NCI-H187 (cell line): ENCODE measurements at regions not wholly inside any gene's neighbourhood (a gene's known extent, or its start where the extent isn't known, plus 50 kb on each side); places are given as distances from the start of the nearest gene placed in this dataset.
"Not testable (repeated sequence)": the region's sequence is repeated elsewhere in the genome, so short reads cannot be mapped to it uniquely, and the experiment has no call there.

ENCODE experiments used
- DNase-seq, 2 experiments: peaks; one replicate each; lab custom pipeline; 2025; lab: John Stamatoyannopoulos, UW

DNA sequence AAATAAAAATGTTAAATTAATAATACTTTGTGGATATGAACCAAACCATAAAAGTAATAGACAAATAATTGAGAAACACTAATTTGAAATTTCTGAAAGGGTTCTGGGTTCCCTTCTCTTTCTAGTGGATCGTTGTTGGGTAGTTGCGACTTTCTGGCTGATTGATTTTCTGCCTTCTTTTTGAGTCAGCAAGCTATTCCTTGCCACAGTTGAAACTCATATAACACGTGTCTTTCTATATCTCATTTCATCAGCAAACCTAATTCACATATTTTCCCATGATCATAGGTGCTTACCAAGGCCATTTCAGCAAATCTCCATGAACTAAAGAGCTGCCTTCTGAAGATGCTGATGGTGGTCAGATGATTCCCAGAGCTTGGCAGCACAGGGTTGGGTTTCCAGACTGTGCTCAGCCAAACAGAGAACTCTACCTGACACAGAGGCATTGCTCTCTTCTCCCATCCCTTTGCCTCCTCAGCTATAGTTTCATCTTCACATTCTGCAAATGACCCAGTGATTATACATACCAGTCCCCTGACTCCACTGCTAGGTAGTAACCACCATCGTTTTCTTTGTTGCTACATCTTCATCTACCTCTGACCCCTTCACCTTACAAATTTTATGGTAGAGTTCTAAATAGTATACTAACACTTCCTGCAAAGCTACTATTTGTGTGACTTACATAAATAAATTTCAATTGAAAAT lies 383.9 kb upstream of the DPH6 start:
- DNase-seq = no peak

DNA sequence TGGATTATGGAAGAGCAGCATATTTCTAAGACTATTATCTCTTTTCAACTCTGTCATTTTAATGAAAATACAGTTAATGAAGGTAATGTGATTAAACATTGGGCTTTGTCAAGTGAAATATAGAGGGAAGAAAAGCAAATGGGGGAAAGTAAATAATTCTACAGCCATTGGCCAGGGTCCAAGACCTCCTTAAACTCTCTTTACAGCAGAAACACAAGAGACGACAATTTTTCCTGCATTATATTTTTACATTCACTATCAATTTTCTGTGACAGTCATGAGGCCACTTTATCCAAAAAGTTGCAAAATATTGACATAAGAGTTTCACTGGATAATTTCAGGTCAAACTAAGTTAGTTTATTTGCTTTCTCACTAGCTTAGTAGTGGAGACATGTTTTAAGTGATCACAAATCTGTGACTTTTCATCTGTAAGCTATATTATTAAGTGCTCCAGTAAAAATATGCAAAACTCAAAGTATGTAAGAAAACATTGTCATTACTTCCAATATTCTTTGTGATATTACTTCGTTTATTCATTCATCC lies 385.9 kb upstream of the DPH6 start:
- no peak for DNase-seq

DNA sequence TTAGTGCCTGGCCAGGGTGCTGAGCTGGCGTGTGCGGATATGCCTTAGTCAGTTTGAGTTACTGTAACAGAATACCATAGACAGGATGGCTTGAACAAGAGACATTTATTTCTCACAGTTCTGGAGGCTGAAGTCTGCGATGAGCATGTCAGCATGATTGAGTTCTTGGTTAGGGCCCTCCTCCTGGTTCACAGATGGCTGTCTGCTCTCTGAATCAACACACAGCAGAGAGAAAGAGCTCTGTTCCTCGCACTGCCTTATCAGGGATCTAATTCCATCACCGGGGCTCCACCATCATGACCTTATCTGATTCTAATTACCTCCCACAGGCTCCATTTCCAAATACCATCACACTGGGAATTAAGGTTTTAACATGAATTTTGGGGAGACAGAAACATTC lies 386.6 kb upstream of the DPH6 start:
- DNase-seq = no peak

DNA sequence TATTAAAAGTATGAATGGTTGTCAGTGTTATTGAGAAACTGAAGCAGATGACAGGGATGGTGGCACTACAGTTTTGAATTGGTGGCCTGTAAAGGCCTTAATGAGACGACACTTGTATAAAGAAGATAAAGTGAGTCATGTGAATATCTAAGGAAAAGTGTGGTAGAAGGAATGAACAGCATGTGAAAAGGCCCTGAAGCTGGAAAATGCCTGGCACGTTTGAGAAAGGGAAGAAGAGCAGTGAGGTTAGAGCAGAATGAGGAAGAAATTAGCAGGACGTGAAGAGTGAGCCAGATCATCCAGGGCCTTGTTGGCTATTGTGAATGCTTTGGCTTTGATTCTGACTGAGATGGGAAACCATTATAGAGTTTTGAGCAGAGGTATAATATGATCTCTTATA lies 387.6 kb upstream of the DPH6 start:
- no peak for DNase-seq

DNA sequence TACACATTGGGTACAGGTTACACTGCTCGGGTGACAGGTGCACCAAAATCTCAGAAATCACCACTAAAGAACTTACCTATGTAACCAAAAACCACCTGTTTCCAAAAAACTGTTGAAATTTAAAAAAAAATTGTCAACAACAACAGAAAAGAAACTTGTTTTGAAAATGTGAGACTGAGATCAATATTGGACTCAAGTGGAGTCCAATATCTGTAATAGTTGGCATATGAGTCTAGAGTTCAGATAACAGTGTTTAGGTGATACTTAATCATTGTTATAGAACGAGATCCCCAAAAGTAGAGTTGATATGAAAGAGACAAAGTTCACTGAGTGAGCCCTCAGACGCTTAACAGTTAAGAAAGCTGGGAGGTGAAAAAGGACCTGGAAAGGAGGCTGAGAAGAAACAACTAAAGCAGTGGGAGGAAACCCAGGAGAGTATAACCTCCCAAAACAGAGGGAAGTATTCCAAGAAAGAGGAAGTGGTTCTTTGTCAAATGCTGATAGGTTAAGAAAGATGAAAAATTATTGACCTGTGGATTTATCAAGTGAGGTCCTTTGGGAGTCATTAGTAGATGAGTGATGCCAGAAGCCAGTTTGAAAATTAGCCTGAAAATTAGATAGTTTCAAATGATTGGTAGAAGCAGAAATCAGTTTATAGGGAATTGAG lies 388.6 kb upstream of the DPH6 start:
- DNase-seq = no peak

DNA sequence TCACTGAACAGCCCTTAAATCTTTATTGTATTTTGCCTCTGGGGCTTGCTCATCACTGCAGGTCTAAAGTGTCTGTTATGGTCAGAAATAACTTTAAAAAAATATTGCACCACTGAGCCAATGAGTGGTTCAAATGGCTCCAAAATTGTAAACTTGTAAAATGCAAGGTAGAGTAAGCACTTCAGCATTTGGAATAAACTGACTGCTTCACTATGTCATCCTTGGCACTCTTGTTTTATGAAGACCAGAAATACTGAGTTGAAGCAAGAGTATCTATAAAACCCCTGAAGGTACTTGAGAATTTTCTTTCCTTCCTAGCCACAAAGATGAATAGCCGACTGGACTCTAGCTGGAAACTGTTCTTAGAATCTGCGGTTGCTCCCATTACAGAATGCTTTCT lies 390.3 kb upstream of the DPH6 start:
- no peak for DNase-seq

DNA sequence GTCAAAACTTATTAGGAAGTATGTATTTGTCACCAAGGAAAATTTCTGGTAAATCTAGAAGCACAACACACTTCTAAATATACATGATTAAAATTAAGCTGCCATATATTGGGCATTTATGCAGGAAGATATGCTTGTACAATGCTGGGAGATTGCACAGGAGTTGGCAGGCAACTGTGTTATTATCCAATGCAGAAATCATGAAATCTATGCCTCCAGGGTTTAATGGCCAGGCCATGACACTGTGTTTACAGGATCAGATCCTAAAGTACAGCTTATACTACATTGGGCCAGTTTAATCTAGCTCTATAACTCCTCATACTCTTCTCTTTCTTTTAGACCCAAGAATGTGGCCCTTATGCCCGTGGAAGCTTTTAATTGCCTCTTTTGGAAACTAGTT lies 391.4 kb upstream of the DPH6 start:
- DNase-seq = no peak

DNA sequence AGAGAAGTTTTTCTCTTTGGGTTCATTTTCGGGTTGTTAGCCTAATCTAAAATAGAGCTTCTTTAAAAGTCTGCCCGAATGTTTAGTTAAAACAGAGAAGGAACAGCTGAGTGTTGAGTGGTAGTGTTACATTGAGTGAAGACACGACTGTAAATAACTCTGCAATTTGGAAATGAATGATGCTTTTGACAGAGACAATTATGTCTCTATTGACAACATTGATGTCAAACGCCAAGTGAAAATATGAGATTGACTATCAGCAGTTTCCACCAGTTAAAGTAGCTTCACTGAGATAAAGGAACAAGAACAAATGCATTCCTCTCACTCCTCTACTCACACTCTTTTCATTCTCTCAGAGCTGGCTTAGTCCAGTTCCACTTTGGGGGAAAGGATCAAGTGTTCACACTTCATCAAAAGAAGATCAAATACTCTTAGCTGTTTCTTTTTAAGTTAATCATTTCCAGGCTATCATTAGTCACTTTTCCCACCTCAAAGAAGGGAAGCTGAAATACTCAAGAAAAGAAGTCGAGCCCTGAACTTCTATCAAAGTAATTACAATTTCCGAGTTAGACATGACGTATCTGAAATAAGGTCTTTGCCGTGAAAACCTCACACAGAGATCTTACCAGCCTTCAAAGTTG lies 399.1 kb upstream of the DPH6 start:
- no peak for DNase-seq

DNA sequence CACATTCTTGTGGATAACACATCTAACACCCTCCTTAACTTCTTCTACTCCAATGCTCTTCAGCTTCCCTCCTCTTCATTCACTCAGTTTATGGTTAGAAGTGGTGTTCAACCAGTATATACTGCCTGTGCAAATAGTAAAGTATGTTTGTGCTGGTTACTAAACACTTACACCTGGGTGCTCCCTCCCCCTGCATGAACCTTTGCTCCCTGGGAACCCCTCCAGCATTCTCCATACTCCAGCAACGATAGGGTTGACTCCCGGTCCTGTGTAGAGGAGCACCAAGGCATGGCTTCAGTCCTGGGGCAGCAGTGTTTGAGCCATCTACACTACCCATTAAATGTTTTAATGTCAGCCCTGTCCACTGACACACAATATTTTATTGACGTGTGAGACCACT lies 407.5 kb upstream of the DPH6 start:
- DNase-seq = no peak

DNA sequence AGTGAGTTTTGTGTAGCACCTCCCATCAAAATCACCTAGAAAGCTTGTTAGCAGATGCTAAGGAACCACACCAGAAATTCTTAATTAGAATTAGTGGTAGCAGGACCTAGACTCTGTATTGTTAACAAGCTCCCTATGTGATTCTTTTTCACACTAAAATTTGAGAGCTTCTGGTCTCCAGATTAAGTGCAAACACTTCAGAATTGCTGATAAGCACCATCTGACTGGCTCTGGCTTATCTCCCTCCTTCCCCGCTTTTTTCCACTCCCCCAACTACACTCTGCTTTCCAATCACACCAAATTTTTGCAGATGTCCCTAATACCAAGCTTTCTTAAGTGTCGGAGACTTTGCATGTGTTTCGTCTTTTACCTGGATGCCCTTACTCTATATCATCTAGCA lies 410.1 kb upstream of the DPH6 start:
- DNase-seq = no peak

DNA sequence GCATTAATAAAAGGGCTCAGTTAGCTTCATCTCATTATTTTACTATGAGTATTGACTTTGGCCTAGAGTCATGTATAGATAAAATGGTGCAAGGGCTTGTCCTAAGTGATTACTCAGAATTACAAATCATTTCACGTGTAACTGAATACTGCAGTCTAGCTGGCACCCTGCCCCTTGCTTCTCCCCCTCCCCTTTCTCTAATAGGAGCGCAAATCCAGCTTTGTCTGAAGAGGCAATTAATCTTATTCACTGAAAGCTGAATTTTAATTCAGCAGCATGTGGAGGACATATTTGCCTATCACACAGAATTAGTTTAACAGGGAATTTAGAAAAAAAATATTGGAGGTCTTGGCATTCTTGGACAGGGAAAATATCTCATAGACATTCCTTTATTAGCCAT lies 412.1 kb upstream of the DPH6 start:
- DNase-seq = no peak

DNA sequence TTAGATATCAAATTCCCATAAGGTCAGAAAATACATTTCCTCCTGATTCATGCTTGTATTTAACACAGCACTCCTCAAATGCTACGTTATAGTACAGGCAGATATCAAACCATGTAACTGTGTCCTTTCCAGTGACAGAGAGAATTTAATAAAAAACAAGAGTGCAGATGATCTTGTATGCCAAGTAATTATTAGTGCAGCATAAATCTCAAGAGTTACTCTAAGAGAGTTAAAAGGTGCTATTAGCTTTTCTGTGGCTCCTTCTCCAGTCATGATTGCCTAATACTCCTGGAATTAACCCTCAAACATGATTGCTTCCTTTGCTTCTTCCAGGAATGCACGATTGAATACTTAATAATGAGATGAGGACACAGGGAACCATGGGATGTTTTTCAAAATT lies 413.0 kb upstream of the DPH6 start:
- no peak for DNase-seq

DNA sequence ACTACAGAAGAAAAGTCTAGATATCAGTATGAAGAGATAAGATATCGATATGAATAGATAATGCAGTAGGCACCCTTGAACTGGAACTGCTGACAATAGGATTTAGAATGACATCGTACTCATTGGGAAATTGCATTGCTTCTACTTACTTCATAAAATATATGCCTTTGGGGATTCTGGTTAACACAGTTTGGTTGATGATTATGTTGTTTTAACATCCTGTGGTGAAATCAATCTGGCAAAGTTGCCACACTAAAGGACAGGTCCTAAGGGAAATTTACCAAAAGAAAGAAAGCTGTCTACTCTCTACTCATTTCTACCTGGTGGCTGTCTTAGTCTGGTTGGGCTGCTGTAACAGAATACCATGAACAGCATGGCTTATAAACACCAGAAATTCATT lies 417.4 kb upstream of the DPH6 start:
- DNase-seq = no peak

DNA sequence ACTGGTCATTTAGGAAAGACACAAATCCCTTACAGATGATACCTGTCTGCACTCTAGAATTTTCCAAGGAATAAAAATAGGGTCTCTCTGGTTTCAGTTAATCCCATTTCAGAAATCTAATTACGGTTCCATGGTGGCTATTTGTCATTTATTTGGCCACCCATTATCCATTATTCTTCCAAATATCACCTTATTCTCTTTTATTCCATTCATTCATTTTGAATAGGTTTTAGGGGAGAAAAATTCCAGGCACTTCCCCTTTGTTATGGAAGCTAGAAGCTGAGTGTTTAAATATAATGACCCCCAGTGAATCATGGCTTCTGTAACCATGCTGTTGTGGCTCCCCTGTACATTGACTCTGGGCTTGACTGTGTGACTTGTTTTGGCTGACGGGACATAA lies 420.8 kb upstream of the DPH6 start:
- DNase-seq = no peak

DNA sequence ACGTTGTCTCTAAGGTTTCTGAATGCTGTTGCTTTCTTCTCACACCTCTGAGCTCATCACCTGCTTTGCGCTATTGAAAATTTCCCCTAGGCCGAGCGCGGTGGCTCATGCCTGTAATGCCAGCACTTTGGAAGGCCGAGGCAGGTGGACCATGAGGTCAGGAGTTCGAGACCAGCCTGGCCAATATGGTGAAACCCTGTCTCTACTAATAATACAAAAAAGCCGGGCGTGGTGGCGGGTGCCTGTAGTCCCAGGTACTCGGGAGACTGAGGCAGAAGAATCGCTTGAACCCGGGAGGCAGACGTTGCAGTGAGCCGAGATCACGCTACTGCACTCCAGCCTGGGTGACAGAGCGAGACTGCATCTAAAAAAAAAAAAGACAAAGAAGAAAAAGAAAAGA lies 422.0 kb upstream of the DPH6 start:
- DNase-seq = not testable (repeated sequence)

DNA sequence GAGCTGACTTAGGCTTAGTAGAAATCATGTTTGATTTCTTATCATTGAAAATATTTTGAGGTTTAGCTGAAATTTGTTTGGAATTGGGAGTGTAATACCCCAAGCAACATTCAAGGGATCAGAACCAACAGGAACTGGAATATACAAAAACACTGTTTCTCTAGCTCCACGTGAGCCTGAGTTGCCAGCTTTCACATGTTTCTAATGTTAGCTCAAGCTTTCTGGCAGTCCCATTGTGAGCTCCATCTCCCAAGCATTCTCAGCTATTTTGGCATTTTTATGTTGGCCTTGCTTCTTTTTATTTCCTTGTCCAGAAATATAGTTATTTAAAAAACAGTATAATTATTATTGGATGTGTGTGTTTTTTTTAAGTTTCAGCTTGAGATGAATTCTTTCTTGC lies 427.1 kb upstream of the DPH6 start:
- no peak for DNase-seq

DNA sequence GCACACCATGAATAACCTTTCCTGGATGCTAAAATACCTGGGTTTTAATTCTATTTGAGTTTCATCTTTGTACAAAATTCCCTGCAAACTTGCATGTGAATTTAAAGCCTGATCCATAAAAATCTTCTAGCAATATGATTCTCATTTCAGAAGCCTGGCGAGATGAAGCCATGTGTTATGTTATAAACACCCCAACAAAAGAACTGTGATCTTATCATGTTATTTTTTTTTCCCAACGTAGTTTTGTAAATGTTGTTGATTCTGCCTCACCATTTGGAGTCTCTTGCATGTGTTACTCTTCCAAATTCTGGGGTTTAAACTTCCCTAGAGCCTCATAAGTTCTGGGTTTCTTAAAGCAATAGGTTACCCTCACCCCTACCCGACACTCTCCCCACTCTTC lies 428.1 kb upstream of the DPH6 start:
- DNase-seq = no peak

DNA sequence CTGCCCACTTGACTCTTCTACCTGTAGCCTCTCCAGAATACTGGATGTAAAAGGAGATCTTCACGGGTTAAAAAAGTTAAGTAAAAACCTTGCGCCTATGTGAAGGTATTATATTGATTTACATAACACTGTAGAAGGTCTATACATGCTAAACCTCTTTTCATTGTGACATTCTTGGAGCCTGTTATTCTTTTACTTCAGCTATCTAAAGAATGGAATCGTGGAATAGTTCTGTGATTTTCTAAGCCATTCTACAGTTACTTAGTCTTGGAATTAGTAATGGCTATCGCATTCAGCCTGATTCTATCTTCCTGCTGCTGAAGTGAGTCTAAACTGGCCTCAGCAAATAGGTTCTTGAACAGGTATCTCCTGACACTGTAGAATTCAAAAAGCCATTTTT lies 430.0 kb upstream of the DPH6 start:
- DNase-seq = no peak

DNA sequence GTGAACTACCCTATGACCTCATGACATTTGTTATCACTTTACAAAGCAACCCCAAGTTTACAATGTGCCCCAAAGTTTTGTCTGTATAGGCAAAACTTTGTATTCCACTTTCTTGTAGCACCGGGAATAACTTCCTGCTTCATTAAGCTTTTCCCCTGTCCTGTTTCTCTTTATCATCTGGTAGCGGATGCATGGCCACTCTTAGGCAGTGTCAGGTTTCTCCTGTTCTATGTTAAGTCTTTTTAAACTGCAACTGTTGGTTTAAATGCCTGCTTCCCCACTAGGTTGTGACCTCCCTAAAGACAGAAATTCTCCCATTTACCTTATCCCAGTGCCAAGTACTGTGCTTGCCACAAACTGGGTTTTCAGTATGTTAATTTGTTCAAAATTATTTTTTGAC lies 433.6 kb upstream of the DPH6 start:
- DNase-seq = no peak

DNA sequence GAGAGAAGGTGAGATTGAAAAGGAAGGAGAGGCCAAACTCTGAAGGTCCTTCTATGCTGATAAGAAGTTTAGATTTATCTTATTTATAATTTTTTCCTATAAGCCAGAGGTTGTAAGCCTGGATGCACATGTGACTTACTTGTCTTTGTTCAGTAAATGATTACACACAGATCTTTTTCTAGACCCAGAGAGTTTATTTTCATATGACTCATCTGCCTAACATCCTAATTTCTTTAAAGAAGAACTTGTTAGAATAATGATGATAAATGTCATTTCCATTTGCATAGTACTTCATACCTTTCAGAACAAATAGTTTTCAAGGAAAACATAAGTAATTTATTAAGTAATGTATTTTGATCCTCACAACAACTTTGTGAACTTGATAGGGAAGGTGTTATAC lies 434.8 kb upstream of the DPH6 start:
- no peak for DNase-seq

DNA sequence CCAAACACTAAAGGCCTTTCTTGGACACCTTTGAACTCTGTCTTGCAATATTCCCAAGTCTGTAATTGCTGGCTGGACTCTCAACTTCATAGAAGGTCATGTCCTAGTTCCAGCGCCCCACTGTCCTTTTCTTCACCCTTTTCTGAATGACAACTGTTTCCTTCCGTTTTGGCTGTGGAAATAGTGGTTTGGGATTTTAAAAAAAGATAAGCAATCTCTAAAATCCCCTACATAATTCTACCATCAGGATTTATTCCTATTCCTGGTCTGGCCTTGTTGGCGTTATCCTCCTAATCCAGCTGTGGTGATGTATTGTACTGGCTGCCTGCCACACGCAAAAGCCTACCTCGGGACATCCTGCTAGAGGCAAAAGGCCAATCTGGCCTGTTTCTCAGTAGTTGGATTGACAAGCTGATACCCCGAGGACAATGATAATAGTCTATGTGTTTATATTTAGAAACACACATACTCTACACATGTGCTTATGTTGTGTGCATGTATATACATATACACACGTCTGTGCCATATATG lies 440.3 kb upstream of the DPH6 start:
- DNase-seq = no peak

DNA sequence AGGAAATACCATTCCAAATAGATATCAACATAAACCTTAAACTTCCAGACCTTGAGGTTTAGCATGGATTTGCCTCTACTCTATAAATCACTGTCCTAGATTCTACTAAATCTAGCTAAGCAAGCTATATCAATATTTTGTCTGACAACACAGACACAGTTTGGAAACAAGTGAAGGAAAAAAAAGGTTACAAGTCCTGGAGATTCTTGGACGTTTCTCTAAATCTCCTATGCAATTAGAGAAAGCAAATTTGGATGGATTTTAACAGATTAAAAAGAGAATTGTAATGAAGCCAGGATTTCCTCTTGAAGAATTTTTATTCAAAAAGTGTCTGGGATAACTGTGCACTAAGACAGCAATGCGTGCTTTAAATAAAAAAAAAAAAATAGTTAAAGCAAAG lies 441.1 kb upstream of the DPH6 start:
- DNase-seq = no peak

DNA sequence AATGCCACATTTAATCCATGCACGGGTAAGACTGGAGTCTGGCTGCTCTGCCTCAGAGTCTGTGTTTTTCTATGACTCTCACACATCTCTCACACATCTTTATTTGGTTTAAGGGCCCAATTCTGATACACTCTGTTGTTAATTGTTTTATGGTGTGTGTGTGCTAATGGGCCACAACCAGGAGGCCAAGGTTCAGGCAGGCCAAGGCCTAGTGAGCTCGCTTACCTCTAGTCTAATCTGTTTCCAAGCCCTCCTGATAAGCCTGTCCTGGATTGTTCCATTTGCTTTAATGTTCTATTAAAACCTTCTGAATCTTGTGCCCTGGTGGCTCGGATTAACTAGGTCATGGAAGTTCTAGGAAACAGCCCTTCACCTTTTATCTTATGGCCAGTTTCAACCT lies 445.4 kb upstream of the DPH6 start:
- DNase-seq = no peak
